C4-2B (cell line): ENCODE measurements at regions not wholly inside any gene's neighbourhood (a gene's known extent, or its start where the extent isn't known, plus 50 kb on each side); places are given as distances from the start of the nearest gene placed in this dataset.
A peak's percentile ranks its signal among the peaks of the same experiment; 100 is the strongest.

Experiments
- H3K27ac ChIP-seq: fragments of 450-650 bp; 2 replicates; pipeline ENCODE4 v1.5.1; 2017
- CTCF ChIP-seq: fragments of 450-650 bp; conservative IDR thresholded peaks from 2 replicates; pipeline ENCODE4 v1.5.1; 2017; ENCODE audit warnings: mild to moderate bottlenecking
- ZFX ChIP-seq: fragments of 450-650 bp; IDR thresholded peaks from 2 replicates; pipeline ENCODE4 v1.6.1; 2017

- TF ChIP-seq CTCF (peak; percentile 20), ZFX (no peak)
- H3K27ac ChIP-seq = no peak overlapping the region
Observed at GRCh38 chr15:95176794-95177577, 945.6 kb downstream of the MCTP2 start.

DNA sequence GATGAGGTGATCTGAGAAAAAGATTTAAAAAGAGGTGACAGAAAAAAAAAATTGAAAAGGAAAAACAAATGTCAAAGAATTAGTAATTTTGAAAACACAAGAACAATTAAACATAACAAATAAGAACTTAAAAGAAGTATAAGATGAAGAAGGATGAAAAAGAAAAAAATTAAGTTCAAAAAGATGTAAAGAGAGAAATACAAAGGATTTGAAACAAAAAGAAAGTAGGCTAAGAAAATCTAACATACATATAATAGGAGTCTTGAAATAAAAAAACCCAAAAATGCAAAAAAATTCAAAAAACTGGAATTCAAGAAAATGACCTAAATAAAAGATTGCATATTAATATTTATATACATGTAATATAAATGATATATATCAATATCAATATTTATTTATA lies 949.2 kb downstream of the MCTP2 start:
- TF ChIP-seq CTCF (no peak), ZFX (no peak)

DNA sequence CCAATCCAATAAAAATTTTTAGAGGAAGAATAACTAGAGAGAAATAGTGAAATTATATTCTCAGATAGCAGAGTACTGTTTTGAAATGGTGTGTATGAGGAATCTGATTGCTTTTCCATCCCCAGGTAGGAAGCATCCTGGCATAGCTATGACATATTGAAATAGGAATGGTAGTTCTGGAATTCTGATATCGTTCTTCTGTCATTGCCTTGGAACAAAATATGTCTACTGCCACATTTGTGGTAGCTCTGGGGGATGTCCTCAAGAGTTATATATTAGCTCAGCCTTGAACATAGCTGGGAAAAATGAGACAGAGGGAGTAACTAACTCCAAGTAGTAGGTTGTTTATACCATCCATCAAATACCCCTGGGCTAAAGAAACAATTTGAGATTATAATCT lies 950.7 kb downstream of the MCTP2 start:
- no peak overlapping the region for H3K27ac ChIP-seq
- TF ChIP-seq ZFX (no peak), CTCF (no peak)

More for the DNA sequence above, 949.2 kb downstream of the MCTP2 start:
- no peak overlapping the region for H3K27ac ChIP-seq

GRCh38 chr15:95192923-95193322 lies 961.6 kb downstream of the MCTP2 start:
- no peak overlapping the region for H3K27ac ChIP-seq
- TF ChIP-seq CTCF (no peak), ZFX (no peak)

DNA sequence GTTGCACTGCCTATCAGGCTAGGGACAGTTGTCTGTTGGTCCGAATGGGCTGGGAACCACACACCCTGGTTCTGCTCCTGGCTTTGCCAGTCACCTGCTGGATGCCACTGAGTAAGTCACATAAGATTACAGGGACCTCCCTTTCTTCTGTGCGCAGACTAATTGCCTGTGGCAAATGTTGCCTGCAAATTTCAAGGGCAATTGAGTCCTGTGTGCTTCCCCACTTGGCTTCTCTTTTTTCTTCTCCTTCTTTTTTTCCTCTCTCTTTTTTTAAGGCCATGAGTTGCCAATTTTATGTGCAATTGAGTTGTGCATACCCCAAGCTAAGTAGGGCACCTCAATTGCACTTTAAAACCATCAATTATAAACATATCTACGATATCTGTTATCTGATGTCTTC lies 963.4 kb downstream of the MCTP2 start:
- TF ChIP-seq ZFX (no peak), CTCF (no peak)
- H3K27ac ChIP-seq = no peak overlapping the region

GRCh38 chr15:95196176-95196915 lies 965.0 kb downstream of the MCTP2 start:
- no peak overlapping the region for H3K27ac ChIP-seq
- TF ChIP-seq CTCF (no peak), ZFX (no peak)
